Lower lobe of right lung (tissue), 2 donors: ENCODE measurements at regions not wholly inside any gene's neighbourhood (a gene's known extent, or its start where the extent isn't known, plus 50 kb on each side); places are given as distances from the start of the nearest gene placed in this dataset.
"Not testable (repeated sequence)": the region's sequence is repeated elsewhere in the genome, so short reads cannot be mapped to it uniquely, and the experiment has no call there.

Source experiments
- ATAC-seq, 2 donors: fragments of 200-7000 bp; cut with Tn5 transposase; one replicate each; pipeline ENCODE4 v1.9.1; 2020 to 2022; ENCODE audit warnings: mild to moderate bottlenecking in 2 of 2, moderate library complexity in 2 of 2
- DNase-seq: peaks from one replicate; pipeline ENCODE4 v3.0.0-alpha.2; 2020
- H3K27ac ChIP-seq: fragments of 200-600 bp; one replicate; pipeline ENCODE4 v1.8.0; 2022
- H3K27me3 ChIP-seq: fragments of 200-600 bp; one replicate; pipeline ENCODE4 v1.8.0; 2022; ENCODE audit warnings: low read depth
- H3K36me3 ChIP-seq: fragments of 200-600 bp; one replicate; pipeline ENCODE4 v1.8.0; 2022; ENCODE audit warnings: mild to moderate bottlenecking
- H3K4me1 ChIP-seq: fragments of 200-600 bp; one replicate; pipeline ENCODE4 v1.8.0; 2022
- H3K4me3 ChIP-seq: fragments of 200-600 bp; one replicate; pipeline ENCODE4 v1.8.0; 2022; ENCODE audit warnings: mild to moderate bottlenecking
- H3K9me3 ChIP-seq: fragments of 200-600 bp; one replicate; pipeline ENCODE4 v1.8.0; 2022
- intact Hi-C: fragments of 100-400 bp; cut with DNase I; formaldehyde crosslinking; loops from one replicate; pipeline ENCODE4 v1.11.0; 2022
- donor health status: DM: no; HTN: yes; CAD: no; lungs with severe emphysema.

GRCh38 chr1:85520826-85521820 lies 56.2 kb upstream of the DDAH1 start:
- intact Hi-C loops, DNase-seq, H3K27me3 ChIP-seq, H3K27ac ChIP-seq, H3K4me3 ChIP-seq, H3K9me3 ChIP-seq, ATAC-seq, H3K36me3 ChIP-seq, H3K4me1 ChIP-seq: not testable (repeated sequence)

GRCh38 chr1:85522458-85522857 lies 57.5 kb upstream of the DDAH1 start:
- DNase-seq, H3K27me3 ChIP-seq, H3K4me1 ChIP-seq, H3K4me3 ChIP-seq, intact Hi-C loops, ATAC-seq, H3K36me3 ChIP-seq, H3K9me3 ChIP-seq, H3K27ac ChIP-seq: not testable (repeated sequence)

GRCh38 chr1:85523061-85523460 lies 57.5 kb upstream of the CCN1 start:
- H3K4me3 ChIP-seq, H3K36me3 ChIP-seq, ATAC-seq, DNase-seq, H3K27me3 ChIP-seq, H3K9me3 ChIP-seq, H3K27ac ChIP-seq, intact Hi-C loops, H3K4me1 ChIP-seq: not testable (repeated sequence)

GRCh38 chr1:85524281-85524886 lies 56.2 kb upstream of the CCN1 start:
- H3K27me3 ChIP-seq, H3K4me1 ChIP-seq, H3K27ac ChIP-seq, intact Hi-C loops, H3K4me3 ChIP-seq, H3K9me3 ChIP-seq, DNase-seq, H3K36me3 ChIP-seq: not testable (repeated sequence)
- ATAC-seq = peak; percentile 61 to 66

GRCh38 chr1:85525591-85525991 lies 55.0 kb upstream of the CCN1 start:
- H3K27ac ChIP-seq, H3K4me3 ChIP-seq, H3K9me3 ChIP-seq, intact Hi-C loops, H3K4me1 ChIP-seq, H3K36me3 ChIP-seq, H3K27me3 ChIP-seq, DNase-seq: not testable (repeated sequence)
- ATAC-seq = peak; percentile 20 to 28

GRCh38 chr1:85526216-85526615 lies 54.3 kb upstream of the CCN1 start:
- H3K27ac ChIP-seq, DNase-seq, H3K36me3 ChIP-seq, H3K4me1 ChIP-seq, H3K9me3 ChIP-seq, ATAC-seq, H3K4me3 ChIP-seq, intact Hi-C loops, H3K27me3 ChIP-seq: not testable (repeated sequence)

- H3K9me3 ChIP-seq, H3K4me1 ChIP-seq, H3K36me3 ChIP-seq, H3K27ac ChIP-seq, H3K27me3 ChIP-seq, H3K4me3 ChIP-seq, intact Hi-C loops: not testable (repeated sequence)
- ATAC-seq (peak; percentile 68 to 75), DNase-seq (peak; percentile 75)
Measured at GRCh38 chr1:85527145-85527544, 53.4 kb upstream of the CCN1 start.
